MG63 (cell line): ENCODE measurements at regions not wholly inside any gene's neighbourhood (a gene's known extent, or its start where the extent isn't known, plus 50 kb on each side); places are given as distances from the start of the nearest gene placed in this dataset.

Experiments used
- DNase-seq: peaks from one replicate; pipeline ENCODE4 v3.0.0-alpha.2; 2020
- H3K27me3 ChIP-seq: fragments of 250-450 bp; sonication (Bioruptor Pico); 2 replicates; pipeline ENCODE4 v1.5.1; 2020; ENCODE audit warnings: mild to moderate bottlenecking, moderate library complexity
- H3K36me3 ChIP-seq: fragments of 250-450 bp; sonication (Bioruptor Pico); 2 replicates; pipeline ENCODE4 v1.5.1; 2020; ENCODE audit warnings: mild to moderate bottlenecking, moderate library complexity
- H3K4me3 ChIP-seq: fragments of 250-450 bp; sonication (Bioruptor Pico); 2 replicates; pipeline ENCODE4 v1.5.1; 2020; ENCODE audit warnings: mild to moderate bottlenecking, moderate library complexity
- H3K9me3 ChIP-seq: fragments of 250-450 bp; sonication (Bioruptor Pico); 2 replicates; pipeline ENCODE4 v1.5.1; 2020; ENCODE audit warnings: mild to moderate bottlenecking, moderate library complexity

DNA sequence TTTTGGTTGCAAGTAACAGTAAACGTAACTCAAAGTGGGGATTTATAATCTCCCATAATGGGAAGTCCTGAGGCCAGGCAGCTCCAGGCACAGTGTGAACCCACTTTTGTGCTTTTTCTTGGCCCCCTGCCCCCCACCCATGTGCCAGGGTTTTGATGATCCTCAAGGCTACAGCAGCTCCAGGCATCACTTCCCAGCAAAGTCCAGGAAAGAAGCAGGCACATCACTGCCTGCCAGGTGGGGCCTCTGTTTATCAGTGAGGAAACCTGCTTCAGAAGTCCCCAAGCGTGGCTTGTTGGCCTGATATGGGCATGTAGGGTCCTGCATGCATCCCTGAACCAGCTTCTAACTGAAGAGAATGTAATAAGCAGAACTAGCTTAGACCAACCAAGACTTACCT, 299.2 kb upstream of the SKOR2 start:
- no peaks in the 10 kb centered on the region for H3K36me3 ChIP-seq
- DNase-seq: no peak
- H3K27me3 ChIP-seq: no peaks in the 10 kb centered on the region
- no peaks in the 10 kb centered on the region for H3K9me3 ChIP-seq
- H3K4me3 ChIP-seq: no peak overlapping the region

DNA sequence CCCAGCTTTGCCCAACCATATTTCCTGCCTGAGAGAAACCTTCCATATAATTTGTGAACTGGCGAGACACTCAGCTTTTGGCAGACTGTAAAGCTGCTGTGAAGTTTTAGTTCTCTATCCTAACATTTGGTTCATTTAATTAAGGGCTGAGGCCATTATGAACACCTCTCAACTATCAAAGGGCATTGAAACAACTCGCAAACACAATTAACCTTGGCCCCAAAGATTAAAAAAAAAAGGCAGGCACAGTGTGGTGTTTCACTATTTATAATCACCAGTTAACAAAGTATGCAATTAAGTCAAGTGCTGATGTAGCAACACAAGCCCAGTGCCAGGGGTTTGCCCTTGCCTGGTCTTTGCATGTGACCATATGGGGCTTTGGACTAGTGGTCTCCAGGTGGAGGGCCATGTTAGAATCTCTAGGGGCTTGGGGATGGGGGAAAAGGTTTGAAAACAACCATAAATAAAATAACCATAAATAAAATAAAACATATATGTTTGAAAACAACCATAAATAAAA, 297.6 kb upstream of the SKOR2 start:
- no peak overlapping the region for H3K4me3 ChIP-seq
- H3K9me3 ChIP-seq: no peaks in the 10 kb centered on the region
- DNase-seq: no peak
- no peaks in the 10 kb centered on the region for H3K36me3 ChIP-seq
- H3K27me3 ChIP-seq: no peaks in the 10 kb centered on the region

DNA sequence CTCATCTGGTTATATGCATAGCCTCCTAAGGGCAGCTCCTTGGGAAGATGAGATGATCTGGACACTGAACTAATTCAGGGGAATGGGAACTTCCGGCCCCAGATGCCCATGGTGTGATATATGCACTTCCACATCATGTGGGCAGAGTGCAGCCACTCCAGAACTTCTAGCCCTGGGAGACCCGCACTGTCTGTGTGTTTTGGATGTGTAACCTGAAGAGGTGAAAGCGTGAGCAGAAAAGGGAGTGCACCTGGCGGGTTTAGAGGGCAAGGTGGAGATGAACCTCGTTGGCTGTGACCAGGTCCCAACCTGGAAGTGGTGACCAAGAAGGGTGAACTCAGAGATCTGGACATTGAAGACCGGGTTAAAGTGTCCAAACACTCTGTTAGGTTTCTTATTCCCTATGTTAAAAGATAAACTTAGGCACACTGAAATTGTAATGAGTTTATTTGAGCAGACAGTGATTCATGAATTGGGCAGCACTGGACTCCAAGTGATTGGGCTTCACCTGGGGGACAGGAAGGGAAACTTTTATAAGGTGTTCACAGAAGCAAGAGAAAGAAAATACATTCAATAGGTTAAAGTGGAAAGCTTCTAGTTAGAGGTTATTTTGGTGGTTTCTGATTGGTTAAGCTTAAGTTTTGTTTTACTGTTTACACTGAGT, 296.2 kb upstream of the SKOR2 start:
- no peaks in the 10 kb centered on the region for H3K27me3 ChIP-seq
- H3K4me3 ChIP-seq: no peak overlapping the region
- H3K9me3 ChIP-seq: no peaks in the 10 kb centered on the region
- DNase-seq: no peak
- H3K36me3 ChIP-seq: no peaks in the 10 kb centered on the region

DNA sequence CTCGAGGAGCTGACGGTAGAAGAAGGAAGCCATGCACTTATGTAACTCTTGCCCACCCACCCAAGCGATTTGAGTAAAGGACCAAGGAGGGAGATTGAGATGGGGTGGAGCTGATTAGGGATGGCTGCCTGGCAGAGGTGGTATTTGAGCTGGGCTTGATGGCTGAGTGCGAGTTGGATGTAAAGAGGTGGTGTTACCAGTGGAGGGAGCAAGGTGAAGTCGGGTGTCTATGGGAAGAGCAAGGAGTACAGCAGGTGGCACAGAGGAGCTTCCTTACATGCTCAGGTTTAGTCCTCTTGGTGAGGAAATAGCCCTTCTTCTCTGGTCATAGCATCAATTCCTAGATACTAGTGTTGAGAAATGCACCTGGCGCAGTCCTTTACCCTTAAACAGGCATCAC, 294.2 kb upstream of the SKOR2 start:
- H3K9me3 ChIP-seq: no peaks in the 10 kb centered on the region
- no peaks in the 10 kb centered on the region for H3K27me3 ChIP-seq
- no peak for DNase-seq
- H3K36me3 ChIP-seq: no peaks in the 10 kb centered on the region
- H3K4me3 ChIP-seq: no peak overlapping the region

DNA sequence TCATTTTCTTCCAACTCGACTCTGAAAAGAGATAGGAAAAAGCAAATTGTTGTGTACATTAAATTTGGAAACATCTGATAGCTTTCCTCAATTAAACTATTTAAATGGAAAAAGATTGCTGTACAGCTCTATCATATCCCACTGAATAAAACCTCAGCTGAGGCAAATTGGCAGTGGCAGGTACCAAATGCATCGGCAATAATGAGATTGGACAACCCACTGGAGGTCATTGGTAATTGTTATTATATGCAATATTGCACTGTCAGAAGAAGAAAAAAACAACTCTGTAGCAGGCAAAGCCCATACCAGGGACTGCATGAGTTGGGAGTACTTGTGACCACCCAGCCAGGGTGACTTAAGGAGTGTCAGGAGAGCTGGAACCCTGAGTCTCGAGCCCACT, 291.6 kb upstream of the SKOR2 start:
- H3K27me3 ChIP-seq: no peaks in the 10 kb centered on the region
- no peak for DNase-seq
- no peak overlapping the region for H3K4me3 ChIP-seq

DNA sequence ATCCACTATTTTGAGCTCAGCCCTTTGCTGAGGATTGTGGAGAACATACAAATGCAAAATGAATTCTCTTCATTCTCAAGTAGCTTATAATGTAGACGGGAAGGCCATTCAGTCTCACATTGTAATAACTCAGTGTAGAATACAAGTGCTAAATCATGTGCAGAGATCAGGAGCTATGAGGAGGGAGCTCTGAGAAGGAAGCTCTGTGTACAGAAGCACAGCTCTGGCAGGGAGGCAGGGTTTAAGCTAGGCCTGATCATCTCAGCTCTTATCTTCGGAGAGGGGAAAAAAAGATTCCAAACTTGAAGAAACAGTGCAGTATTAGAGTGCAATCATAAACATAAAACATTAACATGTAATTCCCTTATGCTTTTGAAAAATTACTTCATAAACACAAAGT, 291.1 kb upstream of the SKOR2 start:
- Histone ChIP-seq H3K36me3 (no peaks in the 10 kb centered on the region), H3K27me3 (no peaks in the 10 kb centered on the region), H3K9me3 (no peaks in the 10 kb centered on the region), H3K4me3 (no peak overlapping the region)
- no peak for DNase-seq

More for the DNA sequence above, 291.6 kb upstream of the SKOR2 start:
- Histone ChIP-seq H3K9me3 (no peaks in the 10 kb centered on the region), H3K36me3 (no peaks in the 10 kb centered on the region)

DNA sequence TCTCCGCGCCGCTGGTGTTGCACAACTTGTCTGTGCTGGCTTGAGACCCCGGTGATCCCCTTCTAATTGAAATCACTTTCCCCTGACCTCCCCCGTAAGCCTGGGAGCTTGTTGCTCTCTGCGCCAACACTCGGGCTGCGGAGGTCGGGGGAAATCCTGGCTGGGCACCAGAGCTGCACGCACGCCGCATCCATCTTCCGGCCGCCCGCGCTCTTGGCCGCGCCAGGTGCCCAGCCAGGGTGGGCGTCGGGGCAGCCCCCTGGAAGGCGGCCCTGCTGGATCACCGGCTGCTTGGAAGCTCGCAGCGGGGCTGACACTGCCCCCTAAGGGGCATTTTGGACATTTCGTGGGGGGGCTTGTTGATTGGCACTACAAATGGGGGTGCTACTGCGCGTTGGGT, 280.3 kb upstream of the SKOR2 start:
- H3K36me3 ChIP-seq: no peaks in the 10 kb centered on the region
- peaks cover 11% of the 10 kb centered on the region for H3K27me3 ChIP-seq
- no peak overlapping the region for H3K4me3 ChIP-seq
- no peaks in the 10 kb centered on the region for H3K9me3 ChIP-seq
- no peak for DNase-seq

DNA sequence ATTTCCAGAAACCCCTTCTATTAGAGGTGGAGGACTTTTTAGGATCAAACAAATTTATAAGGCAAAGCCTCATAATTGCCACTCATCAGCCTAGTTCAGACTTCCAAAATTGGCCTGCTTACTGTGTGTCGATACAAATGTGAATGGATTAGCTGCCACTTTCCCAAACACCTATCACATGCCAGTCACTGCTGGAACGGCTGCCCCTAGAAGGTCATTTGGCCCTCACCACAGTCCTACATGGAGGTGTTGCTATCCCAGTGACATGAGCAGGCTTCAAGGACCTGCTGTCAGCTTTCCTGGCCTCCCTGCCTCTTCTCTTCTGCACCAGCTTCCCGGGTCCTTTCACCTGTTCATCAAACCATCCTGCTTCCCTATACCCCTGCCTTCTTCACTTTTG, 279.2 kb upstream of the SKOR2 start:
- no peaks in the 10 kb centered on the region for H3K36me3 ChIP-seq
- H3K9me3 ChIP-seq: no peaks in the 10 kb centered on the region
- no peak overlapping the region for H3K4me3 ChIP-seq
- no peak for DNase-seq
- H3K27me3 ChIP-seq: peaks cover 9% of the 10 kb centered on the region

DNA sequence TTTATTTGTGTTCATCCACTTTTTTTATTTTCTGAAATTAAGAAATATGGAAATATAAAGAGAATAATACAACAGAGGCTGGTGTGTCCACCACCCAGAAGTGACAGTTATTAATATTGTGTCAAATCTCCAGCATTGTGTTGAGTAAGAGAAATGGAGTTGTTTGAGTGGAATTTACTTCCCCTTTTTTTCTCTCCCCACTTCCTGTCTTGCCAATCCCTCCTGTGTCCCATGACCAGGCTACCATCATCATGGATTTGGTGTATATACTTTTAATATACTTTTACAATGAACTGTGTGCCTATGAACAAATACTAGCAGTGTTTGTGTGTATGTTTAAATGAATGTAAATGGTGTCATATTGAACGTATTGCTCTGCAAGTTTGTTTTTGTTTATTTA, 276.9 kb upstream of the SKOR2 start:
- Histone ChIP-seq H3K27me3 (0 out of 2 replicates have a peak, but pooled peaks cover 2% of the 10 kb centered on the region), H3K9me3 (no peaks in the 10 kb centered on the region), H3K36me3 (no peaks in the 10 kb centered on the region), H3K4me3 (no peak overlapping the region)
- DNase-seq: no peak

DNA sequence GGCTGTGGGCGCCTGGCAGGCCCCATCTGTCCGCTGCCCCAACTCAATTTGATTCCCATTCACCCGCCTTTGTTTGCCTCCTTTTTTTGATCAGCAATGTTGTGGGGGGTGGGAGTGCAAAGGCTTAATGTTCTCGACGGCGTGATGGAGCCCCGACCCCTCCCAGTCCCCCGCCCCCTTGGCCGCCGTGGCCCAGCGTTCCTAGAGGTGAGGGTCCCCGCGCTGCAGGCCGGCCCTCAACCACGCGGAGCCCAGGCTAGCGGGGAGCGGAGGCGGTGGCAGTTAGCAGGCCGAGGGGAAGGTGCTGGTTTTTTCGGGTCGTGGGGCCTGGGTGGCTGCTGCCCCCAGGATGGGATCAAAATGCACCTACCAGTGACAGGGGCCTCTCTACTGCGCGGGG, 274.7 kb upstream of the SKOR2 start:
- Histone ChIP-seq H3K36me3 (no peaks in the 10 kb centered on the region), H3K27me3 (no peaks in the 10 kb centered on the region), H3K4me3 (no peak overlapping the region), H3K9me3 (no peaks in the 10 kb centered on the region)
- DNase-seq: no peak

DNA sequence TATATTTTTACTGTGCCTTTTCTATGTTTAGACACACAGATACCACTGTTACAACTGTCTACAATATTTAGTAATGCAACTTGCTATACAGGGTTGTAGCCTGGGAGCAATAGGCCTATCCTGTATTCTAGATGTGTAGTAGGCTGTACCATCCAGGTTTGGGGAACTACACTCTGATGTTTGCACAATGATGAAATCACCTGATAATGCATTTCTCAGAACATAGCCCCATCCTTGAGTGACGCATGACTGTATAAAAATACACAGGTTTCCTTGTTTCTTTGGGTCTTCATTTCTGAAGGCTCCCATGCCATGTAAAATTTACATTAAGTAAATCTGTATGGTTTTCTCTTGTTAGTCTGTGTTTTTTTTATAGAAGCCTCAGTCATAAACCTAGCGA, 270.9 kb upstream of the SKOR2 start:
- DNase-seq: no peak
- no peaks in the 10 kb centered on the region for H3K27me3 ChIP-seq
- H3K4me3 ChIP-seq: no peak overlapping the region
- H3K36me3 ChIP-seq: no peaks in the 10 kb centered on the region
- H3K9me3 ChIP-seq: no peaks in the 10 kb centered on the region

DNA sequence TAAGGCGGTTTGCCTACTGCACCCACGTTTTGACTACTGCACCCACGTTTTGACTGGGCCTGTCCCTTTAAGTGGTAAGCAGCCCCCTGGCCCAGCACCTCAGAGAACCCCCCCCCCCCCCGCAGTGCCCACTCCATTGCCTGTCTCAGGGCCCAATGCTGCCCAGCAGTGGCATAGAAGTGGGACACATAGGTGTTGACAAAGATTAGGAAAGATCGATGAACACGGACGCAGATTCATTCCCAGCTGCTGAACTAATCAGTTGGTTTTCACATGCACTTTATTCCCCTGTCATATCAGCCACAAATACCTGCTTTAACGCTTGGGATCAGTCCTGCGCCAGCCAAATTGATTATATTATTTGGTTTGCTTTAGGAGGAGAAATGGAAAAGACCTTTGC, 268.8 kb upstream of the SKOR2 start:
- Histone ChIP-seq H3K36me3 (no peaks in the 10 kb centered on the region), H3K9me3 (no peaks in the 10 kb centered on the region), H3K4me3 (no peak overlapping the region), H3K27me3 (no peaks in the 10 kb centered on the region)
- no peak for DNase-seq

DNA sequence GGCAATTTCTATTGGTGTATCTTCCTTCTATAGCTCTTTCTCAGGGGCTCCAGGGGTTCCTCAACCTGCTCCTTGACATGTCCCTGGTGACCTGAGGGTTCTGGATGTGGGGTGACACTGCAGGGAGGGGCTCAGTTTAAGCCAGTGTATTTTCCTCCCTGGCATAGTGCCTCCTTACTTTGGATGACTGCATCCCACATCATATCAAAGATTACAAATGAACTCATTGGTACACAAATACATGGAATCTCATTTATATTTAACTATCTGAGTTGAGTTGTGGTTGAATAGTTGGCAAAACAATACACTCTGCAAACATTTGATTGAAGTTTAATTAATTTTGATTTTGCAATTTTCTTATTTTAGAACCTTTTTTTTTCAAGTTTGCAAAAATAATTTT, 268.2 kb upstream of the SKOR2 start:
- no peak for DNase-seq
- Histone ChIP-seq H3K4me3 (no peak overlapping the region), H3K27me3 (no peaks in the 10 kb centered on the region), H3K36me3 (no peaks in the 10 kb centered on the region), H3K9me3 (no peaks in the 10 kb centered on the region)

DNA sequence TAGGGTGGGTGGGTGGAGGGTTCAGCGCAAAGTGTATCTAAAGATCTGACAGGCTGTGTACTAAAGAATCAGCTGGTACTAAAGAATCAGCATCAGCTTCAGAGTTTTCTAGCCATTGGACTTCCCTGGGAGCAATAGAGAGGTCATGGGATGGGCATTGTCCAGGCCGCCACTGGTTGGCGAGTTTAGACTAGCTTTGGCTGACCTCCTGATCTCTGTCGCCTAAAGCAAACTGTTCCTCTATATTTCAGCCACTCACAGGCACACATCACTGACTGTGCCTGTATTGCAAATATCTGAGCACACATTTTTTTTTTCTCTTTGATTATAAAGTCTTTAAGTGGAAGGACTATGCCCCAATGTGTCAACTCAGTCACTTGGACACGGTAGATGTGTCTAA, 267.8 kb upstream of the SKOR2 start:
- H3K27me3 ChIP-seq: no peaks in the 10 kb centered on the region
- H3K9me3 ChIP-seq: no peaks in the 10 kb centered on the region
- no peak for DNase-seq
- H3K36me3 ChIP-seq: no peaks in the 10 kb centered on the region
- no peak overlapping the region for H3K4me3 ChIP-seq

DNA sequence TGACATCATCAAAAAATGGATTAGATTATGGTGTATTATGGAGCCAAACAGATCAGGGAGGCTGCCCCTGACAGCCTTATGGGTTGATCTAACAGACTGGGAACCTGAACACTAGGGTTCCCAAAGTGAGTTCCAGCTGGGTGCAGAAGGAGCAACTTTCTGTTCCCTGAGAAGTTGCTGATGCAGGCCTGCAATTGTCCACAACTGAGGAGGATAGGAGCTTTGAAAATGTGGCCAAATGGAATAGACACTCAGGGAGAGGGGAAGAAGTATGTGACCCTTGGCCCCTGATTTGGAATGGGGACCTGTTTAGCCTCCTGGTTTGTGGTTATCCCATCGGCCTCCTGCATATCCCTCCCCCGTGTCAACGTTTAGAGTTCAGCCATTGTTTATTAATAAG, 262.2 kb upstream of the SKOR2 start:
- DNase-seq: no peak
- Histone ChIP-seq H3K4me3 (no peak overlapping the region), H3K36me3 (no peaks in the 10 kb centered on the region), H3K9me3 (no peaks in the 10 kb centered on the region), H3K27me3 (no peaks in the 10 kb centered on the region)

DNA sequence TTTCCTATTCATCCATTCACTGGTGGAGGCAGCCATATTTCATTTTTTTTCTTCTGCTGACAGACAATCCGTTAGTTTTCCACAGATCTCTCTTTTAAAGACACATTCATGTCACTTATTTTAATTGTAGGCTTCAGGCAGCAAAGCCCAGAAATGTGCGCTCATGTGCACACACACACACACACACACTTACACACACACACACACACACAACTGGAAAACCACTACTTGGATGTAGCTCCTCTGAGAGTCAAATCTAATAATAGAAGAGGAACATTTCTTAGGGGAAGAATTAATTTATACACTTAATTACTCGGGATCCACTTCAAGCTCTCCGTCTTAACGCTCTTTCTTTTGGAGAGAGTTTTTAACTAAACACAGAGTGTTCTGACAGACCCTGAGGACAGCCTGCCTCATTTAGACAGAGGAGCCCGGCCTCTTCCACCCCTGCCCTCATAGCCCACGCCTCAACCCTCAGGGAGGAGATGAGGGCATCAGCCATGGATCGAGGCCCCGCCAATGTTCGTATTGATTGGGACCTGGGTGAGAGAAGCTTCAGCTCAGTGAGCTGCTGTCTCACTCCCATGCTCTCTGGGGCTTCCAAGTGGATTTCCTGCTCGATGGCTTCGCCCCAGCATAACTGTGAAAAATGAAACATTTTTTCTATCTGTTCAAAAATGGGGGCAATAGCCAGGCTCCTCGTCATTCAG, 261.4 kb upstream of the SKOR2 start:
- Histone ChIP-seq H3K36me3 (no peaks in the 10 kb centered on the region), H3K4me3 (no peak overlapping the region), H3K27me3 (no peaks in the 10 kb centered on the region), H3K9me3 (no peaks in the 10 kb centered on the region)
- no peak for DNase-seq

DNA sequence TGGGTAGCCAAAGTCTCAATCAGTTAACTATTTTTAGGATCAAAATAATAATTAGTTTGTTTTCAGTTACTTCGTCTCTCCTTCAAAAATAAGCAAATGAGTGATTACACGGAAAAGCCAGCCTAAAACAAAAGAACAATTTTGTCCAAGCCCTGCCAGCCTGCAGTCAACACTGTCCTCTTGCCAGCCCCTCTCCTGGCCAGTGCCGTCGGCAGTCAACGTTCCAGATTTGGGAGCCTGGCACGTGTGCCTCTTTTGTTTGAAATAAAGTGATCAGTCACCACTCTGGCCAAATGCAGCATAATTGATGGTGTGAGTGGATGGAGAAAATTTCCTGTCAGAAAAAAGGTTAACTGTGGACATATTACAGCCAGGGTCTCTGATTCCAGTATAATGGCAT, 260.6 kb upstream of the SKOR2 start:
- Histone ChIP-seq H3K4me3 (no peak overlapping the region), H3K36me3 (no peaks in the 10 kb centered on the region), H3K9me3 (no peaks in the 10 kb centered on the region), H3K27me3 (no peaks in the 10 kb centered on the region)
- DNase-seq: no peak

DNA sequence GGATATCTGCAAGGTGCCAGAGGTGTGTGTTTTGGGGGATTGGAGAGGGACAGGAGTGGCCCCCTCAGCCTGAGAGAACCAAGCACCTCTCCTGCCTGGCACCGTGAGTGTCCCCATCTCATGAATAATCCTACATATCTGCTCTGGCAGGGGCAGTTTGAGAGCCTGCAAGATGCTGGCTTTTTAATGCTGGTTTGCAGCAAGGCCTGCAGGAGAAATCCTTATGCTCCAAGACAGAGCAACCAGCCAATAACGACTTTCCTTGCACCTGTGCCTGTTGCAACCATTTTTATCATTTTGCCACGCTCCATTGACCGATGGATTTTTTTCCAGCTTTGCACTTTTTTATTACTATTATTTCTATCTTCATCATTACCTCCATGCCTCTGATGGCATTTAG, 259.4 kb upstream of the SKOR2 start:
- DNase-seq: no peak
- Histone ChIP-seq H3K27me3 (no peaks in the 10 kb centered on the region), H3K4me3 (no peak overlapping the region), H3K36me3 (no peaks in the 10 kb centered on the region), H3K9me3 (no peaks in the 10 kb centered on the region)
